Smooth muscle cell (in vitro differentiated cells): ENCODE measurements at regions not wholly inside any gene's neighbourhood (a gene's known extent, or its start where the extent isn't known, plus 50 kb on each side); places are given as distances from the start of the nearest gene placed in this dataset.
"Not testable (repeated sequence)": the region's sequence is repeated elsewhere in the genome, so short reads cannot be mapped to it uniquely, and the experiment has no call there.

Experiments
- DNase-seq: peaks from one replicate; lab custom pipeline; 2025; ENCODE audit not compliant: unreplicated experiment; lab: John Stamatoyannopoulos, UW
- H2AFZ ChIP-seq: fragments of 200-600 bp; sonication (generic); 2 replicates; pipeline ENCODE4 v1.6.0; 2016; ENCODE audit warnings: antibody characterized with exemption, low read depth, mild to moderate bottlenecking
- H3F3A ChIP-seq: fragments of 200-600 bp; sonication (generic); 2 replicates; pipeline ENCODE4 v1.6.0; 2017; ENCODE audit warnings: antibody characterized with exemption, low read depth
- H3K27ac ChIP-seq: fragments of 200-600 bp; sonication (generic); 2 replicates; pipeline ENCODE4 v1.5.1; 2016; ENCODE audit warnings: low read depth, mild to moderate bottlenecking
- H3K27me3 ChIP-seq: fragments of 200-600 bp; sonication (generic); 2 replicates; pipeline ENCODE4 v1.6.1; 2016; ENCODE audit warnings: low read depth, mild to moderate bottlenecking
- H3K36me3 ChIP-seq: fragments of 200-600 bp; sonication (generic); 2 replicates; pipeline ENCODE4 v1.5.1; 2016; ENCODE audit warnings: low read depth
- H3K4me1 ChIP-seq: fragments of 200-600 bp; sonication (generic); 2 replicates; pipeline ENCODE4 v1.5.1; 2016; ENCODE audit warnings: low read depth
- H3K4me2 ChIP-seq: fragments of 200-600 bp; sonication (generic); 2 replicates; pipeline ENCODE4 v1.6.0; 2016; ENCODE audit warnings: mild to moderate bottlenecking
- H3K4me3 ChIP-seq: fragments of 200-600 bp; sonication (generic); 2 replicates; pipeline ENCODE4 v1.5.1; 2016; ENCODE audit warnings: mild to moderate bottlenecking
- H3K79me2 ChIP-seq: fragments of 200-600 bp; sonication (generic); 2 replicates; pipeline ENCODE4 v1.6.0; 2016; ENCODE audit warnings: low read depth, mild to moderate bottlenecking
- H3K9ac ChIP-seq: fragments of 200-600 bp; sonication (generic); 2 replicates; pipeline ENCODE4 v1.6.0; 2016; ENCODE audit warnings: low read depth
- H3K9me3 ChIP-seq: fragments of 200-600 bp; sonication (generic); replicated peaks from 2 replicates; pipeline ENCODE4 v1.5.1; 2016; ENCODE audit warnings: low read depth
- H4K20me1 ChIP-seq: fragments of 200-600 bp; sonication (generic); 2 replicates; pipeline ENCODE4 v1.6.0; 2016; ENCODE audit warnings: low read depth
- CTCF ChIP-seq: fragments of 200-600 bp; sonication (generic); IDR thresholded peaks from 2 replicates; pipeline ENCODE4 v1.5.1; 2017; ENCODE audit warnings: borderline replicate concordance, mild to moderate bottlenecking, antibody characterized with exemption; ENCODE audit not compliant: insufficient read depth, poor library complexity, severe bottlenecking
- WGBS: methylation state at CpG from one replicate; pipeline ENCODE4 v1.1.7; 2016; ENCODE audit warnings: low lambda C conversion rate; 5-methylcytosine and 5-hydroxymethylcytosine counted together

GRCh38 chr15:29978411-29979382, 104.1 kb upstream of the GOLGA8J start:
- TF ChIP-seq CTCF = no peak
- no peak overlapping the region for H3K4me3 ChIP-seq
- peak overlapping the region; percentile 57 for H2AFZ ChIP-seq
- no peaks in the 10 kb centered on the region for H3F3A ChIP-seq
- H3K9me3 ChIP-seq = no peaks in the 10 kb centered on the region
- no peaks in the 10 kb centered on the region for H3K4me1 ChIP-seq
- no peaks in the 10 kb centered on the region for H4K20me1 ChIP-seq
- H3K27me3 ChIP-seq = peaks cover 6% of the 10 kb centered on the region
- no peaks in the 10 kb centered on the region for H3K79me2 ChIP-seq
- no peaks in the 10 kb centered on the region for H3K36me3 ChIP-seq
- H3K27ac ChIP-seq = no peak overlapping the region
- no peak overlapping the region for H3K4me2 ChIP-seq
- 85% methylated on average over 8 of the region's 8 CpGs for WGBS
- H3K9ac ChIP-seq = no peak overlapping the region
- DNase-seq = no peak

GRCh38 chr15:29974056-29974455, 108.7 kb upstream of the GOLGA8J start:
- not testable (repeated sequence) for H3F3A ChIP-seq, H2AFZ ChIP-seq, H3K36me3 ChIP-seq, H3K4me2 ChIP-seq, H3K79me2 ChIP-seq, H4K20me1 ChIP-seq, H3K9me3 ChIP-seq, H3K27ac ChIP-seq, H3K4me3 ChIP-seq, DNase-seq, H3K9ac ChIP-seq, H3K4me1 ChIP-seq
- 83% methylated on average over 3 of the region's 4 CpGs for WGBS
- peaks cover 37% of the 10 kb centered on the region for H3K27me3 ChIP-seq

DNA sequence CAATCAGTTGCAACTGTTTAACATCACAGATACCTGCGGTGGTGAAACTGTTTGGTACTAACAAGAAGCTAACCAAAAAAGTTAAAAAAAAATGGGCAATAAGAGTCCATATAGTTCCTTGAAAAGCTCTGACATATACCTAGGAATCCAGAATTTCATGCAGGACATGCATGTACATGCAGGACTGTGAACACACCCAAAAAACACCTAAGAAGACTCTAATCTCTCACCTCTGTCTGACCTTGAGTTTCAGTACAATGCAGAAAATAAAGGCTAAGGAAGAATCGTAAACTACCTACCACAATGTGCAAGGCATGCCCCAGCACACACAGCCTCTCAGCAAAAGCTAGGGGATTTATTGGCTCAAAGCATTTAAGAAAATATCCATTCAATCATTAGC, 110.7 kb upstream of the GOLGA8J start:
- Histone ChIP-seq H3F3A (no peaks in the 10 kb centered on the region), H3K4me1 (no peaks in the 10 kb centered on the region), H3K4me2 (no peak overlapping the region), H3K27me3 (peaks cover 53% of the 10 kb centered on the region), H3K9ac (no peak overlapping the region), H3K79me2 (no peaks in the 10 kb centered on the region), H3K27ac (no peak overlapping the region), H3K4me3 (no peak overlapping the region), H4K20me1 (no peaks in the 10 kb centered on the region), H2AFZ (no peak overlapping the region), H3K36me3 (no peaks in the 10 kb centered on the region), H3K9me3 (no peaks in the 10 kb centered on the region)
- WGBS = 94% methylated on average over 2 of the region's 2 CpGs
- no peak for TF ChIP-seq CTCF
- no peak for DNase-seq

- no peak overlapping the region for H3K4me2 ChIP-seq
- no peak overlapping the region for H2AFZ ChIP-seq
- no peaks in the 10 kb centered on the region for H3K9me3 ChIP-seq
- DNase-seq = no peak
- no peak overlapping the region for H3K4me3 ChIP-seq
- H3K4me1 ChIP-seq = no peaks in the 10 kb centered on the region
- peaks cover 67% of the 10 kb centered on the region for H3K27me3 ChIP-seq
- no peak for TF ChIP-seq CTCF
- no peak overlapping the region for H3K9ac ChIP-seq
- WGBS = 50% methylated on average over 1 of the region's 1 CpG
- H3K27ac ChIP-seq = no peak overlapping the region
- no peaks in the 10 kb centered on the region for H3F3A ChIP-seq
- no peaks in the 10 kb centered on the region for H3K79me2 ChIP-seq
- H4K20me1 ChIP-seq = no peaks in the 10 kb centered on the region
- H3K36me3 ChIP-seq = no peaks in the 10 kb centered on the region
Measured at GRCh38 chr15:29970402-29970695, 112.4 kb upstream of the GOLGA8J start.
